ENCODE measurements at regions not wholly inside any gene's neighbourhood (a gene's known extent, or its start where the extent isn't known, plus 50 kb on each side); places are given as distances from the start of the nearest gene placed in this dataset.
"Not testable (repeated sequence)": the region's sequence is repeated elsewhere in the genome, so short reads cannot be mapped to it uniquely, and the experiment has no call there.

DNA sequence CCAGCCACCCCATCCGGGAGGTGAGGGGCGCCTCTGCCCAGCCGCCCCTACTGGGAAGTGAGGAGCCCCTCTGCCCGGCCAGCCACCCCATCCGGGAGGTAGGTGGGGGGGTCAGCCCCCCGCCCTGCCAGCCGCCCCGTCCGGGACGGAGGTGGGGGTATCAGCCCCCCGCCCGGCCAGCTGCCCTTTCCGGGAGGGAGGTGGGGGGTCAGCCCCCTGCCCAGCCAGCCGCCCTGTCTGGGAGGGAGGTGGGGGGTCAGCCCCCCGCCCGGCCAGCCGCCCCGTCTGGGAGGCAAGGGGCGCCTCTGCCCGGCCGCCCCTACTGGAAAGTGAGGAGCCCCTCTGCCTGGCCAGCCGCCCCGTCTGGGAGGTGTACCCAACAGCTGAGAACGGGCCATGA lies 299.4 kb upstream of the RORB start:
- not testable (repeated sequence) for DNase-seq (ENCODE audit: low read depth in 2 of 2)

GRCh38 chr9:74205056-74205455 lies 292.1 kb upstream of the RORB start:
- no peak for DNase-seq (ENCODE audit: low read depth in 2 of 2)

- no peak for DNase-seq (ENCODE audit: low read depth in 2 of 2)
Measured at GRCh38 chr9:74218385-74219063, 278.6 kb upstream of the RORB start.

- DNase-seq (ENCODE audit: low read depth in 2 of 2): no peak
Measured at GRCh38 chr9:74220327-74220726, 276.8 kb upstream of the RORB start.

- no peak for DNase-seq (ENCODE audit: low read depth in 2 of 2)
Measured at GRCh38 chr9:74236857-74237256, 260.3 kb upstream of the RORB start.

DNA sequence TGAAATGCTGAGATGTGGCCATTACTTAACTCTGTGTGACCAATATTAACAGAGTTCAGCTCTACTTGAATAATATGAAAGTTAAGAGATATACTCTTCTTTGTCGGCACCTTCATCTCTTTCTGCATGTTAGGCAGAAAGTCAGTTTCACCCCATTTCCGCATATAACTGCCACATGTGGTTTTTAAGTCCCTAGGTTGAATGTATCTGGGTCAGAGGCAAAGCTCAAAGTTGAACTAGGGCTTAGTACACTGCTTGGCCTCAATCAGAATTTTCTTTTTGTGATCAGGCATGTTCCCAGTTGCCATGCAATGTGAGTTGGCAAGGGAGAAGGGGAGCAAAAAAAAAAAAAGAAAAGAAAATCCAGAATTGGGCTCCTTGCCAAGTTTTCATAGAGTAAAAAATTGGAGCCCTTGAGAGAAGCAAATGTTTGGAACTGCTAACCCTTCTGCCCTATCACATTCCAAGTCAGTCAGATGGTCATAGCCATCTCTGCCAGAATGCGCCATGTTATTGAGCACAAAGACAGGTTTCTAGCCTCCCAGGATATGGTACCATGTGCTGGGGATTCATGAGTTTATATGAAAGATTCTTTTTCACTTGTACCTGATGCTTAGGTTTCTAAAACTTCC lies 251.2 kb upstream of the RORB start:
- no peak for DNase-seq (ENCODE audit: low read depth in 2 of 2)

- DNase-seq (ENCODE audit: low read depth in 2 of 2): no peak
Measured at GRCh38 chr9:74255489-74255984, 241.6 kb upstream of the RORB start.

DNA sequence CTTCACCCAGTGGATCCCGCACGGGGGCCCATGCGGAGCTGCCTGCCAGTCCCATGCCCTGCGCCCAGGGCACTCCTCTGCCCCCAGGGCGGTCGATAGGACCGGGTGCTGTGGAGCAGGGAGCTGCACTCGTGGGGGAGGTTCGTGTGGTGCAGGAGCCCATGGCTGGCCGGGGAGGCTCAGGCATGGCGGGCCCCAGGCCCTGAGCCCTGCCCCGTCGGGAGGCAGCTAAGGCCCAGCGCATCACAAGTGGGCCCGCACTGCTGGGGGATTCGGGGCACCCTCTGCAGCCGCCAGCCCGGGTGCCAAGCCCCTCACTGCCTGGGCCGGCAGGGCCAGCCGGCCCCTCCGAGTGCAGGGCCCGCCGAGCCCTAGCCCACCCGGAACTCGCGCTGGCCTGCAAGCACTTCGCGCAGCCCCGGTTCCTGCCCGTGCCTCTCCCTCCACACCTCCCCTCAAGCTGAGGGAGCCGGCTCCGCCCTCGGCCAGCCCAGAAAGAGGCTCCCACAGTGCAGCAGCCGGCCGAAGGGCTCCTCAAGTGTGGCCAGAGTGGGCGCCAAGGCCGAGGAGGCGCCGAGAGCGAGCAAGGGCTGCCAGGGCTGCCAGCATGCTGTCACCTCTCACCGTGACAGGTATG lies 221.1 kb upstream of the RORB start:
- no peak for DNase-seq (ENCODE audit: low read depth in 2 of 2)

GRCh38 chr9:74277532-74277931 lies 219.6 kb upstream of the RORB start:
- no peak for DNase-seq (ENCODE audit: low read depth in 2 of 2)

DNA sequence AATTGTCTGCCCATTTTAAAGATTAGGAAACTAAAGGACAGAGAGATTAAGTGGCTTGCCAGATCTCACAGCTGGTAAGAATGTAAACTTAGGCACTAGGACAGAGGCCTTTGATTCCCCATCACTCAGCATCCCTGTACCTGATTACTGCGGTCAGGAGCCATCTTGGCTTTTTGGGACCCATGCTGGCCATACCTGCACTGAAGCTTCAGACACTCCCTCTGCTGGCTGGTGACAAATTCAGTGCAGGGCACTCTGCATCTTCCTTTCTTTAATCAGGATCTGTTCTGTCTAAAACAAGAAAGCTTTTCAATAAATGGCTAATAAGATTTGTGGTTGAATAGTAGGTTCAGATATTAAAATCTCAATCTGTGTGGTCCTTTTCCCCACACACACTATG lies 215.5 kb upstream of the RORB start:
- DNase-seq (ENCODE audit: low read depth in 2 of 2): no peak

DNA sequence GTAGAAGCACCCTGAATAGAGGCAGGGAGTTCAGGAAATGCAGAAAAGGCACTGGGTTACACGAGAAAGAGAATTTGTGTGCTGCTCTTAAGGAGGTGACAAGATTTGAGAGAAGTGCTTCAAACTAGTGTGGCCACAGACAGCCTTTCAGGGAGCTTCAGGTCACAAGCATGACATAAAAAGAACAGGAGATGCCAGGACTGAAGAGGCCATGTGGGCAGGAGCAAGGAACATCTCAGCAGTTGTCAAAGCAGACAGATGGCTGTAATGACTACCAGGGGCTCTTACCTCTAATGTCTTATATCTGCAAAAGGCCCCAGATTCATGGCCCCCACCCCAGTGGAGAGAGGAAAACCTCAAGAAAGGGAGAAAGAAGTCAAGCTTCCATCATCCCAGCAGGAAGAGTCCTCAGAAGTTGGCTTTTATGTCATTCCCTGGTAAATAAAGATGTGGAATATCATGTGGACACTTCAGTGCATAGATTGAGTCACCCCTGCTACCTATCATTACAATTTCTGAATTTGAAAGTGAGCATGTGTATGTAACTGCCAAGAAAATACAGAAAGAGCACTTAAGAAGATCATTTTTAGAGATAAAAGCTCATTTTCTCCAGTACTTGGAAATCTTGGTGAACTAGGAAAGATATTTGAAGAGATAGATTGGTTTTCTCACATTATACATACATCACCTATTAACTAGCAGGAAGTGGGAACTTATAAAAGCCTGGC lies 214.4 kb upstream of the RORB start:
- DNase-seq (ENCODE audit: low read depth in 2 of 2): no peak

GRCh38 chr9:74284581-74285450 lies 212.3 kb upstream of the RORB start:
- no peak for DNase-seq (ENCODE audit: low read depth in 2 of 2)

- no peak for DNase-seq (ENCODE audit: low read depth in 2 of 2)
Measured at GRCh38 chr9:74293479-74293878, 203.7 kb upstream of the RORB start.

GRCh38 chr9:74303945-74304344 lies 193.2 kb upstream of the RORB start:
- DNase-seq (ENCODE audit: low read depth in 2 of 2): no peak

GRCh38 chr9:74304598-74304997 lies 192.5 kb upstream of the RORB start:
- no peak for DNase-seq (ENCODE audit: low read depth in 2 of 2)

DNA sequence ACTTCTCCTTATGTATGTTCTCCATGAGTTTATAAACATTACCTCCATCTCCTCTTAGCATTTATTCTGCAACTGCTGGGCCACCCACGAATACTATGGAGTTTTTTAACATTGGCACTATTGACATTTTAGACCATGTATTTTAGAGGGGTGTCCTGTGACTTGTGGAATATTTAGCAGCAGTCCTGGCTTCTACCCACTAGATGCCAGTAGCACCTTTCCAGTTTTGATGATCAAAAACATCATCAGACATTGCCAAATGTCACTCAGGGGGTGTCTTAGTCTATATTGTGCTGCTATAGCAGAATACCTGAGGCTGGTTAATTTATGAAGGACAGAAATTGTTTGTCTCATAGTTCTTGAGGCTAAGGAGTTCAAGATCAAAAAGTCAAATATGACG lies 187.5 kb upstream of the RORB start:
- no peak for DNase-seq (ENCODE audit: low read depth in 2 of 2)

DNA sequence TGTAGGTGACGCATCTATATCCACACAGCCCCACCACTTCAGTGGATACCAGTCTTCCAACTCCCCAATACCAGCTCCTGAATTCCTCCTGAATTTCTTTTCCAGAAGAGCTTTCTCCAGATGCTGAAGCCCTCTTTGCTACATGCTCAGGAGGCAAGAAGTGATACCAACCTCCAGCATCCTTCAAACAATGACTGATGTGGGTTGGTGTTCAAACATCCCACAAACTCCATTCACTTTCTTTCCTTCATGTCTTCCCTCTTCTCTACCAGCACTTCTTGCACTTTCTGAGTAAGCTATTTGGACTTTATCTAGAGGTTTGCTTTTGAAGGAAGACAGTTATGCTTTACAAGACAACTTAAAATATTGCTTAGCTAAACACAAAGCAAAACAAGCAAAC lies 179.9 kb upstream of the RORB start:
- no peak for DNase-seq (ENCODE audit: low read depth in 2 of 2)

- DNase-seq (ENCODE audit: low read depth in 2 of 2): no peak
Measured at GRCh38 chr9:74321396-74321795, 175.7 kb upstream of the RORB start.

DNA sequence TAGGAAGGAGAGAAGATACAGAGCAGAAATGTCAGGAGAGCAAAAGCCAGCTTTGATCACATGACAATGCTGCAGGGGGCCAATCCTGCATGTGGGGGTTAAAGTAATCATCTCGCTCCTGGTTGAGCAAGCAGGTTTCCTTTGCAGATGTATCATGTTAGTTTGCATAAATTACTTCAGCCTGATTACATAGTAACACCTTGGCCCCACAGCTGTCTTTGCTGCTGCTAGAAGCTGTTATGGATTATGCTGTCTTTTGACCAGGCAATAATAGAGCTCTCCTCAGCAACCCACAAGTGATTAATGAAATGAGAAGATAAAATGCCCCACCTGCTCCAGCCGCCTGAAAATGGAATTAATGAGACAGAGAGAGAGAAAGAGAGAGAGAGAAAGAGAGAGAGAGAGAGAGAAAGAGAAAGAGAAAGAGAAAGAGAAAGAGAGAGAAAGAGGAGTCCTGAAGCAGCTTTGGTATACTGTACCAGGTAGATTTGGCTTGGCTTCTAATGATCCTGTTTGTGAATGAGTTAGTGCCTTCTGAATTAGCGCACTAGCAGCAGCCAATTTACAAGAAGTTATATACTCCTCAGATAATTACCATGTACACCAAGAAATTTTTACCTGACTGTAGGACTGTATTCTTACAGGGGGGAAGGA lies 174.3 kb upstream of the RORB start:
- no peak for DNase-seq (ENCODE audit: low read depth in 2 of 2)

GRCh38 chr9:74330487-74331214 lies 166.5 kb upstream of the RORB start:
- DNase-seq (ENCODE audit: low read depth in 2 of 2): no peak

Measured in stimulated activated CD4-positive, alpha-beta T cell treated with anti-CD3 and anti-CD28 coated beads, Interleukin-4, amount 100 ng/mL, for 48 hours (primary cell).